DND-41 (cell line): ENCODE measurements at regions not wholly inside any gene's neighbourhood (a gene's known extent, or its start where the extent isn't known, plus 50 kb on each side); places are given as distances from the start of the nearest gene placed in this dataset.

ENCODE experiments used
- ATAC-seq: fragments of 200-7000 bp; cut with Tn5 transposase; 3 replicates; pipeline ENCODE4 v1.9.1; 2021; ENCODE audit warnings: low read depth; ENCODE audit not compliant: insufficient read depth
- DNase-seq: peaks from one replicate; pipeline ENCODE4 v3.0.0-alpha.2; 2020
- H2AFZ ChIP-seq: 2 replicates; pipeline ENCODE4 v1.6.0; 2012; ENCODE audit warnings: low read depth, low read length
- H3K27ac ChIP-seq: 2 replicates; pipeline ENCODE4 v1.5.1; 2012; ENCODE audit warnings: low read length, inconsistent platforms
- H3K27me3 ChIP-seq: fragments of 200-600 bp; sonication (generic); 2 replicates; pipeline ENCODE4 v1.6.0; 2012; ENCODE audit warnings: low read length, mild to moderate bottlenecking, inconsistent platforms; ENCODE audit not compliant: insufficient read depth, poor library complexity
- H3K36me3 ChIP-seq: 2 replicates; pipeline ENCODE4 v1.5.1; 2012; ENCODE audit warnings: low read length, inconsistent platforms; ENCODE audit not compliant: insufficient read depth
- H3K4me1 ChIP-seq: 2 replicates; pipeline ENCODE4 v1.5.1; 2012; ENCODE audit warnings: mild to moderate bottlenecking, low read length; ENCODE audit not compliant: insufficient read depth
- H3K4me2 ChIP-seq: 2 replicates; pipeline ENCODE4 v1.6.0; 2012; ENCODE audit warnings: mild to moderate bottlenecking, moderate library complexity, low read length, inconsistent platforms; ENCODE audit not compliant: insufficient read depth
- H3K4me3 ChIP-seq, 2 experiments: fragments of 200-600 bp in 1 of 2; shearing (Covaris generic) in 1 of 2; 2 replicates each; pipeline ENCODE4 v1.5.1; 2012 to 2016; ENCODE audit warnings: inconsistent platforms in 2 of 2, low read length in 2 of 2, mild to moderate bottlenecking in 2 of 2, low read depth in 1 of 2, moderate library complexity in 1 of 2
- H3K79me2 ChIP-seq: 2 replicates; pipeline ENCODE4 v1.6.0; 2012; ENCODE audit warnings: low read length, inconsistent platforms; ENCODE audit not compliant: insufficient read depth
- H3K9ac ChIP-seq: 2 replicates; pipeline ENCODE4 v1.6.0; 2012; ENCODE audit warnings: low read depth, mild to moderate bottlenecking, inconsistent platforms, low read length, moderate library complexity
- H3K9me3 ChIP-seq: 2 replicates; pipeline ENCODE4 v1.5.1; 2012; ENCODE audit warnings: low read length, moderate library complexity, mild to moderate bottlenecking, inconsistent platforms; ENCODE audit not compliant: insufficient read depth, severe bottlenecking
- H4K20me1 ChIP-seq: 2 replicates; pipeline ENCODE4 v1.6.0; 2012; ENCODE audit warnings: low read length; ENCODE audit not compliant: insufficient read depth
- CTCF ChIP-seq: IDR thresholded peaks from 2 replicates; pipeline ENCODE4 v1.5.1; 2012; ENCODE audit warnings: borderline replicate concordance, low read length, moderate library complexity, mild to moderate bottlenecking; ENCODE audit not compliant: poor library complexity, severe bottlenecking; ENCODE audit errors: extremely low read depth
- EZH2 ChIP-seq: IDR thresholded peaks from 3 replicates; pipeline ENCODE4 v1.6.1; 2012; ENCODE audit warnings: borderline replicate concordance, low read depth, mild to moderate bottlenecking, moderate library complexity, low read length, inconsistent platforms; ENCODE audit not compliant: severe bottlenecking

GRCh38 chr13:73544175-73544574, 485.4 kb downstream of the KLF5 start:
- ATAC-seq, result no peak

GRCh38 chr13:73542446-73542845, 483.6 kb downstream of the KLF5 start:
- TF ChIP-seq EZH2 (no peak), CTCF (no peak)
- H3K9me3 ChIP-seq, result no peaks in the 10 kb centered on the region
- no peak overlapping the region for H2AFZ ChIP-seq
- H3K4me3 ChIP-seq, result no peak overlapping the region
- no peak for ATAC-seq
- no peaks in the 10 kb centered on the region for H3K4me1 ChIP-seq
- H3K27ac ChIP-seq, result no peak overlapping the region
- no peaks in the 10 kb centered on the region for H3K36me3 ChIP-seq
- H3K79me2 ChIP-seq, result no peaks in the 10 kb centered on the region
- no peaks in the 10 kb centered on the region for H3K27me3 ChIP-seq
- H3K4me2 ChIP-seq, result no peak overlapping the region
- H3K9ac ChIP-seq, result no peak overlapping the region
- no peak for DNase-seq
- H4K20me1 ChIP-seq, result no peaks in the 10 kb centered on the region

More at GRCh38 chr13:73544175-73544574, 485.4 kb downstream of the KLF5 start:
- DNase-seq, result no peak
- Histone ChIP-seq H3K4me2 (no peak overlapping the region), H3K4me3 (no peak overlapping the region), H3K79me2 (no peaks in the 10 kb centered on the region), H3K27me3 (no peaks in the 10 kb centered on the region), H3K9ac (no peak overlapping the region), H3K36me3 (no peaks in the 10 kb centered on the region), H2AFZ (no peak overlapping the region), H3K4me1 (no peaks in the 10 kb centered on the region), H4K20me1 (no peaks in the 10 kb centered on the region), H3K9me3 (no peaks in the 10 kb centered on the region), H3K27ac (no peak overlapping the region)
- TF ChIP-seq EZH2 (no peak), CTCF (no peak)

GRCh38 chr13:73536865-73537264, 478.1 kb downstream of the KLF5 start:
- Histone ChIP-seq H3K27me3 (no peaks in the 10 kb centered on the region), H3K4me2 (no peak overlapping the region), H3K4me3 (no peak overlapping the region), H3K79me2 (no peaks in the 10 kb centered on the region), H3K9ac (no peak overlapping the region), H3K4me1 (no peaks in the 10 kb centered on the region), H3K27ac (no peak overlapping the region), H3K9me3 (no peaks in the 10 kb centered on the region), H2AFZ (no peak overlapping the region), H3K36me3 (no peaks in the 10 kb centered on the region), H4K20me1 (no peaks in the 10 kb centered on the region)
- DNase-seq (no peak), ATAC-seq (no peak)
- no peak for TF ChIP-seq CTCF
- no peak for TF ChIP-seq EZH2

GRCh38 chr13:73535341-73535740, 476.5 kb downstream of the KLF5 start:
- no peak overlapping the region for H2AFZ ChIP-seq
- ATAC-seq, result no peak
- DNase-seq, result no peak
- no peaks in the 10 kb centered on the region for H4K20me1 ChIP-seq
- H3K36me3 ChIP-seq, result no peaks in the 10 kb centered on the region
- H3K79me2 ChIP-seq, result no peaks in the 10 kb centered on the region
- no peak overlapping the region for H3K9ac ChIP-seq
- no peak for TF ChIP-seq EZH2
- TF ChIP-seq CTCF, result no peak
- no peaks in the 10 kb centered on the region for H3K9me3 ChIP-seq
- H3K27me3 ChIP-seq, result no peaks in the 10 kb centered on the region
- H3K4me3 ChIP-seq, result no peak overlapping the region
- no peak overlapping the region for H3K4me2 ChIP-seq
- no peak overlapping the region for H3K27ac ChIP-seq
- no peaks in the 10 kb centered on the region for H3K4me1 ChIP-seq
